Hepatic stellate cell (primary cell): ENCODE measurements at regions not wholly inside any gene's neighbourhood (a gene's known extent, or its start where the extent isn't known, plus 50 kb on each side); places are given as distances from the start of the nearest gene placed in this dataset.
A peak's percentile ranks its signal among the peaks of the same experiment; 100 is the strongest.

Experiments
- DNase-seq: peaks from one replicate; pipeline ENCODE4 v3.0.0; 2011; ENCODE audit warnings: low spot score

GRCh38 chr5:174159327-174160114, 114.0 kb downstream of the NSG2 start:
- peak; percentile 6 for DNase-seq

- no peak for DNase-seq
Observed at GRCh38 chr5:174165406-174165805, 119.9 kb downstream of the NSG2 start.

- no peak for DNase-seq
Observed at GRCh38 chr5:174166231-174167079, 120.9 kb downstream of the NSG2 start.

- no peak for DNase-seq
Observed at GRCh38 chr5:174167080-174167910, 121.8 kb downstream of the NSG2 start.

- no peak for DNase-seq
Observed at GRCh38 chr5:174172152-174172551, 126.6 kb downstream of the NSG2 start.

- no peak for DNase-seq
Observed at GRCh38 chr5:174172566-174172965, 127.1 kb downstream of the NSG2 start.

GRCh38 chr5:174173766-174174165, 128.3 kb downstream of the NSG2 start:
- DNase-seq: no peak

- DNase-seq: no peak
Observed at GRCh38 chr5:174175716-174176268, 130.3 kb downstream of the NSG2 start.

GRCh38 chr5:174176511-174176910, 131.0 kb downstream of the NSG2 start:
- DNase-seq: no peak

GRCh38 chr5:174177531-174177930, 132.0 kb downstream of the NSG2 start:
- no peak for DNase-seq

GRCh38 chr5:174177976-174178605, 132.6 kb downstream of the NSG2 start:
- no peak for DNase-seq

GRCh38 chr5:174180639-174181038, 135.1 kb downstream of the NSG2 start:
- DNase-seq: no peak

- DNase-seq: no peak
Observed at GRCh38 chr5:174182111-174182510, 136.6 kb downstream of the NSG2 start.

- no peak for DNase-seq
Observed at GRCh38 chr5:174183701-174184100, 138.2 kb downstream of the NSG2 start.

GRCh38 chr5:174185506-174185905, 140.0 kb downstream of the NSG2 start:
- DNase-seq: no peak

- DNase-seq: no peak
Observed at GRCh38 chr5:174186096-174186695, 140.7 kb downstream of the NSG2 start.

- no peak for DNase-seq
Observed at GRCh38 chr5:174187001-174187400, 141.5 kb downstream of the NSG2 start.

- no peak for DNase-seq
Observed at GRCh38 chr5:174187481-174187880, 142.0 kb downstream of the NSG2 start.

- DNase-seq: no peak
Observed at GRCh38 chr5:174188295-174188694, 142.8 kb downstream of the NSG2 start.

- no peak for DNase-seq
Observed at GRCh38 chr5:174189654-174190541, 144.4 kb downstream of the NSG2 start.
